AG04450 (cell line): ENCODE measurements at regions not wholly inside any gene's neighbourhood (a gene's known extent, or its start where the extent isn't known, plus 50 kb on each side); places are given as distances from the start of the nearest gene placed in this dataset.
"Not testable (repeated sequence)": the region's sequence is repeated elsewhere in the genome, so short reads cannot be mapped to it uniquely, and the experiment has no call there.

ENCODE experiments used
- CTCF ChIA-PET: fragments of 300-600, 350-600 bp; formaldehyde crosslinking; extraction: SDS; loops from one replicate; lab custom pipeline; 2022; ENCODE audit warnings: antibody characterized with exemption, inconsistent platforms; lab: Charles Lee
- POLR2A ChIA-PET: fragments of 350-600 bp; formaldehyde crosslinking; extraction: SDS; loops from one replicate; lab custom pipeline; 2021; ENCODE audit warnings: antibody characterized with exemption, inconsistent platforms; lab: Yijun Ruan, JAX
- DNase-seq: peaks from one replicate; pipeline ENCODE4 v3.0.0-alpha.2; 2011; ENCODE audit warnings: low read depth, low spot score
- H3K27ac ChIP-seq: one replicate; pipeline ENCODE4 v1.5.1; 2012; ENCODE audit warnings: low read depth, low read length, control low read depth
- H3K27me3 ChIP-seq: one replicate; pipeline ENCODE4 v1.6.0; 2012; ENCODE audit warnings: low read length; ENCODE audit not compliant: control insufficient read depth, insufficient read depth
- H3K4me3 ChIP-seq: 2 replicates; pipeline ENCODE4 v1.5.1; 2011; ENCODE audit warnings: mild to moderate bottlenecking, low read depth, low read length, control low read depth
- H3K9me3 ChIP-seq: 2 replicates; pipeline ENCODE4 v1.5.1; 2012; ENCODE audit warnings: low read length; ENCODE audit not compliant: control insufficient read depth, insufficient read depth
- TF ChIP-seq, protein P1 (sequence below): IDR thresholded peaks from 2 replicates; pipeline ENCODE4 v1.5.1; 2011; ENCODE audit warnings: low read depth, low read length, control low read depth, inconsistent platforms

GRCh38 chr13:67390462-67391086, 160.4 kb upstream of the PCDH9 start:
- Histone ChIP-seq H3K27ac (no peak overlapping the region), H3K9me3 (no peaks in the 10 kb centered on the region), H3K27me3 (no peaks in the 10 kb centered on the region), H3K4me3 (no peak overlapping the region)
- no peak for DNase-seq
- CTCF ChIA-PET, result interaction anchor here (1.1 kb wide), 1 partner anchor 16 kb away, joined by 3 read pairs; no protein-coding TSS in a partner anchor
- POLR2A ChIA-PET, result no interaction called here
- TF ChIP-seq, protein P1, sequence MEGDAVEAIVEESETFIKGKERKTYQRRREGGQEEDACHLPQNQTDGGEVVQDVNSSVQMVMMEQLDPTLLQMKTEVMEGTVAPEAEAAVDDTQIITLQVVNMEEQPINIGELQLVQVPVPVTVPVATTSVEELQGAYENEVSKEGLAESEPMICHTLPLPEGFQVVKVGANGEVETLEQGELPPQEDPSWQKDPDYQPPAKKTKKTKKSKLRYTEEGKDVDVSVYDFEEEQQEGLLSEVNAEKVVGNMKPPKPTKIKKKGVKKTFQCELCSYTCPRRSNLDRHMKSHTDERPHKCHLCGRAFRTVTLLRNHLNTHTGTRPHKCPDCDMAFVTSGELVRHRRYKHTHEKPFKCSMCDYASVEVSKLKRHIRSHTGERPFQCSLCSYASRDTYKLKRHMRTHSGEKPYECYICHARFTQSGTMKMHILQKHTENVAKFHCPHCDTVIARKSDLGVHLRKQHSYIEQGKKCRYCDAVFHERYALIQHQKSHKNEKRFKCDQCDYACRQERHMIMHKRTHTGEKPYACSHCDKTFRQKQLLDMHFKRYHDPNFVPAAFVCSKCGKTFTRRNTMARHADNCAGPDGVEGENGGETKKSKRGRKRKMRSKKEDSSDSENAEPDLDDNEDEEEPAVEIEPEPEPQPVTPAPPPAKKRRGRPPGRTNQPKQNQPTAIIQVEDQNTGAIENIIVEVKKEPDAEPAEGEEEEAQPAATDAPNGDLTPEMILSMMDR, result no peak

DNA sequence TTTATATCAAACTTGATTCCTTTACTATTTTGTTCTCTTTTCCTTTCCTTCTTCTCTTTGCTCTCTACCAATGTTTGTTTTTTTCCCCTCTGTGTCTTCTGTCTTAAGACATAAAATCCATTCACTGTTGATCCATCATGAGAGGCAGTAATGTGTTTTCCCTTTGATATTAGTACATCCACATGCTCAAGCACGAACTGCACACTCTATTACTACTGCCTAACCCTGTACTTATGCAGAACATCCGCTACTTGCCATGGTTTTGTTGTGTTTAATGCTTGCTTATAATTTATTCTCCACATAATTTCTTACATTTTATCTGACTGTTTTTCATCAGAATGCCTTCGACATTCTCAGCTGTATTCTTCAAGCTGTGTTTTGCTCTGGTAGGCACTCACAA, 159.0 kb upstream of the PCDH9 start:
- CTCF ChIA-PET, result no interaction called here
- no peak overlapping the region for H3K27ac ChIP-seq
- POLR2A ChIA-PET, result no interaction called here
- H3K4me3 ChIP-seq, result no peak overlapping the region
- no peak for DNase-seq
- TF ChIP-seq, protein P1, result no peak
- H3K9me3 ChIP-seq, result no peaks in the 10 kb centered on the region
- no peaks in the 10 kb centered on the region for H3K27me3 ChIP-seq

DNA sequence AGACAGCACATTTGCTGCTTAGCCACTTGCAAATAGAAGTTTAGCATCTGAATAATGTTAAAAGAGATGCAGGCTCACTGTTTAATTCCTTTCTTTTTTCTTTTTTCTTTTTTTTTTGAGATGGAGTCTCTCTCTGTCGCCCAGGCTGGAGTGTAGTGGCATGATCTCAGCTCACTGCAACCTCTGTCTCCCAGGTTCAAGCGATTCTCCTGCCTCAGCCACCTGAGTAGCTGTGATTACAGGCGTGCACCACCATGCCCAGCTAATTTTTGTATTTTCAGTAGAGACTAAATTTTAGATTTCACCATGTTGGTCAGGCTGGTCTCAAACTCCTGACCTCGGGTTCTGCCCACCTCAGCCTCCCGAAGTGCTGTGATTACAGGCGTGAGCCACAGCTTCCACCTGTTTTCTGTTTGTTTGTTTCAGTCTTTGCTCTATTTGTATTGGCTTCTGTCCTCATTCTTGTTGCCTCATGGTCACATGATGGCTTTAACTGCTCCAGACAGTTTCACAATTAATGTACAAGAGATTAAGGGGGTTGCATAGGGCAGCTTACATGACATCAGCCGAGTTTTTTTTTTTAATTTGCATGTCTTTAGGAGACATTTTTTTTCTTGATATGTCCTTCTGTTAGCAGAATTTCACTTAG, 153.1 kb upstream of the PCDH9 start:
- H3K9me3 ChIP-seq, H3K27me3 ChIP-seq, H3K4me3 ChIP-seq, POLR2A ChIA-PET, H3K27ac ChIP-seq, DNase-seq: not testable (repeated sequence)
- CTCF ChIA-PET, result interaction anchor here (0.7 kb wide), 1 partner anchor 1146 kb away, joined by 7 read pairs; no protein-coding TSS in a partner anchor

DNA sequence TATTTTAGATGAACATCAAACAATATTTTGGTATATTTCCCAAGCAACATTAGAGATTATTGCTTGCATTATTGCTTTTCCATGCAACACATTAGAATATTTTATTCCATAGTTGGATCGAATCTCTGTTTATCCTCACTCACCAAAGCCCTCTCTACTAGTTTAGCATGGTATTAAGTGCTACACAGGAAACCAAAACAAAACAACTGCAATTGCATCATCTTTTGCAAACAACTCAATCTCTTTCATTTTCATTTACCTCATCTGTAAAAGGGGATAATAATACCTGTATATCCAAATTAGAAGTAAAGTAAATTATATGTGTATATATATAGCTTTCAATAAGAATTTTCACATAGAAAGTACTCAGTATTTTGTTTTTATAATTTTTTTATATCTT, 147.8 kb upstream of the PCDH9 start:
- ChIA-PET POLR2A (no interaction called here), CTCF (interaction anchor here (1.1 kb wide), 1 partner anchor 37 kb away, joined by 3 read pairs; no protein-coding TSS in a partner anchor)
- Histone ChIP-seq H3K9me3 (no peaks in the 10 kb centered on the region), H3K27me3 (no peaks in the 10 kb centered on the region), H3K27ac (no peak overlapping the region), H3K4me3 (no peak overlapping the region)
- TF ChIP-seq, protein P1, result no peak
- DNase-seq, result no peak

DNA sequence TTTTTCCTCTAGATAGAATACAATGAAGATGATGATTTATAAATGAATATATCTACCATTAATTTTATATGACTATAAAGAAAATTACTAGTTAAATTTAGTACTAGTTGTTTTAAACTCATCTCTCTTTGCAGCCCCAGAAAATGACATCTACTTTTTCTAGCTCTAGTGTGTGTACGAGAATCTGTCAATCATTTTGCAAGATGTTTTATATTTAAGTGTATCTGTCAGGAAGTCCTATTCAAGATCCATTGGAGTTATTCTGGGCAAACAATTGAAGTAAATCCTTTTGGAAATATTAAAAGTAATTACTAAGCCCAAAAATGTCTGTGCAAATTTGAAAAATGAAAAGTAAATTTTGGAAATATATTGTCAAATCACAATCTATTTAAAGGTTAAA, 144.3 kb upstream of the PCDH9 start:
- POLR2A ChIA-PET, result no interaction called here
- CTCF ChIA-PET, result interaction anchor here (1.0 to 1.1 kb wide), 2 partner anchors 17 to 42 kb away, joined by 3 read pairs; no protein-coding TSS in a partner anchor
- Histone ChIP-seq H3K27ac (no peak overlapping the region), H3K9me3 (no peaks in the 10 kb centered on the region), H3K27me3 (no peaks in the 10 kb centered on the region), H3K4me3 (no peak overlapping the region)
- DNase-seq, result no peak
- TF ChIP-seq, protein P1, result no peak
